GM19452 (cell line): ENCODE measurements at regions not wholly inside any gene's neighbourhood (a gene's known extent, or its start where the extent isn't known, plus 50 kb on each side); places are given as distances from the start of the nearest gene placed in this dataset.
"Not testable (repeated sequence)": the region's sequence is repeated elsewhere in the genome, so short reads cannot be mapped to it uniquely, and the experiment has no call there.

Experiments used
- ATAC-seq: cut with Tn5 transposase; IDR thresholded peaks from one replicate; pipeline ENCODE4 v1.9.1; 2021; ENCODE audit not compliant: unreplicated experiment

- ATAC-seq: no peak
Observed at GRCh38 chr2:23029951-23030350, 355.0 kb upstream of the KLHL29 start.

DNA sequence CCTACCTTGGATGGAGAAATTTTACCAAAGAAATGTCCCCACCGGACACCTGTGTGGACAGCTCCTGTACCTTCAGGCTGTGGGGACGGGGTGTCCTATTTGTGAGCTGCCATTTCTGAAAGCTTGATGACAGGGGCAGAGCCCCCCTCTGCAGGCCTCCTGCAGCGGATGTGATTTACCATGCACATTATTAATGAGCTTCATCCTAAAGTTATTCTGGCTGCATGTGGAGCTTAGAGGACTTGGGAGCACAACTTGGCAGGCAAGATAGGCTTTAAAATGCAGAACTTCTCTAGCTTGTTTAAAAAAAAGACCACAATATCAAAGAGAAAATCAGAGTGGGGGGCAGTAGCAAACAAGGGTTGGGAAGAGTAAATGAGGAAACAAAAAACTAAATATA is 350.0 kb upstream of the KLHL29 start:
- no peak for ATAC-seq

GRCh38 chr2:23036629-23037028 is 348.4 kb upstream of the KLHL29 start:
- no peak for ATAC-seq

DNA sequence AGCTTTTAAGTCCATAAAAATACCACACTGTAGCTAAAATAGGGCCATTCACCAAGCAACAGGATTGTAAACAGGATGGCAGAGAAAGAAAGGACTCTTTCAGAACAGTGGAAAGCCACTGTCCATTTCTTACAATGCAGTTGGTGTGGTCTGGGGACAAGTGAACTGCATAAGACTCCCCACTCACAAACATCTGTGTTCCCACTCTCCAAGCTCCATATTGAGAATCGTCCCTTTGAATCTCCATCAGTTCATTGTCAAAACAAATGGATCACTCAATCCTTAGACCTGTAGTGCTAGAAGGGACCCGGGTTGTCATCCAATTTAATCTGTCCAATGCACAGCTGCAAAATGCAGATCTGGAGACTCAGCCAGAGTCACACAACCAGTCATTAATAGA is 347.4 kb upstream of the KLHL29 start:
- ATAC-seq: no peak

- ATAC-seq: no peak
Observed at GRCh38 chr2:23041443-23041842, 343.5 kb upstream of the KLHL29 start.

- ATAC-seq: no peak
Observed at GRCh38 chr2:23042216-23042906, 342.6 kb upstream of the KLHL29 start.

GRCh38 chr2:23050388-23050787 is 334.6 kb upstream of the KLHL29 start:
- ATAC-seq: no peak

GRCh38 chr2:23053601-23054000 is 331.4 kb upstream of the KLHL29 start:
- no peak for ATAC-seq

DNA sequence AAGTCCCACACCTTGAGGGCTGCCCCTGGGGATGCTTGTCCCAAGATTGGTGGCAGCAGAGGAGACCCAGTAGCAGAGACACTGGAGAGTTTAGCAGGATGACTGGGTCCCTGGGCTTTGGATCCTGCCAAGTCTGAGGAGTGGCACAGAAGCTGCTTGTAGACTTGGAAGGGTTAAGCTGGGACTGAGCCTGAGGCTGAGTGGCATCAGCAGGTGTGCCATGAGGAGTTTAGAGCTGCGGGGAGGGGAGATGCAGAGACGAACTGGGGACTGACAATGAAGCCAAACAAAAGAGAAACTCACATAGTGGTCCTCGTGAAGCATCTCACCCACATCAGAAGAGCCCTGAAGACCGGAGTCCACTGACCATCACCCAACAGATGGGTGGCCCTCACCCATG is 329.7 kb upstream of the KLHL29 start:
- no peak for ATAC-seq

GRCh38 chr2:23056846-23057245 is 328.1 kb upstream of the KLHL29 start:
- not testable (repeated sequence) for ATAC-seq

GRCh38 chr2:23058435-23058834 is 326.5 kb upstream of the KLHL29 start:
- ATAC-seq: no peak

GRCh38 chr2:23065210-23065609 is 319.8 kb upstream of the KLHL29 start:
- ATAC-seq: no peak

DNA sequence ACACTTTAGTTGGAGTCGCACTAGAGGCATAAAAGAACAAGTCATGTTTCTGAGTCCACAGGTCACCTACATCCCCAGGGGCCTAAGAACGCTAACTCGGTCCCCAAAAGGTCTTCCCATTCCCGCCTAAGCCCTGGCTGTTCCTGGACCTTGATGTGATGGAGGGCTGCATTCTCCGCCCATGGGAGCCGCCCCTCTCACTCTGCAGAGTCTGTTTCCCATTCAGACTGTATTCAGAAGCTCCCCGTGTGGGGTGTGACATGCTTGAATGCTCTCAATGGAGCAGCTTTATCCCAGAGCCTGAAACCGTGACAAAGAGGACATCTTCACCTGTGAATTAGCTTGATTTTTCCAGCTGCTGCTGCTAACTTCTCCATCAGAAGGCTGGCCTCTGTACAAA is 319.0 kb upstream of the KLHL29 start:
- no peak for ATAC-seq

GRCh38 chr2:23066686-23067085 is 318.3 kb upstream of the KLHL29 start:
- no peak for ATAC-seq

GRCh38 chr2:23069156-23069555 is 315.8 kb upstream of the KLHL29 start:
- no peak for ATAC-seq

DNA sequence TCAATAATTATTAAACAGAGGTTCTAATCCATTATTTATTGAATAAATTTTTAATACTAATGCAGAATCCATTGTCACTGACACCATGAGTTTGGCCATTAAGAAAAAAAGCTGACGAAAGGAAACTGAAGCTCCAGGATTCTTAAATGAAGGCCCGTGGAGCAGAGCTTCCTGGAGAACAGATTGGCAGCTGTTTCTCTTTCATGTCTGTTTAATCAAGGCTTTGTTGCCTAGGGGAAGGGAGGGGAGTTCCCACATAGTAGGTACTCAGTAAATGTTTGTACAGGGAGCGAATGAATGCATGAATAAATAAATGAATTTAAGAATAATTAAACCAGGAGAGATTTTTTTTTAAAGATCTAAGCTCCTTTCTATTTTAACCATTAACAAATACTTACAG is 315.1 kb upstream of the KLHL29 start:
- no peak for ATAC-seq

- no peak for ATAC-seq
Observed at GRCh38 chr2:23073056-23073455, 311.9 kb upstream of the KLHL29 start.

- no peak for ATAC-seq
Observed at GRCh38 chr2:23073671-23074070, 311.3 kb upstream of the KLHL29 start.

DNA sequence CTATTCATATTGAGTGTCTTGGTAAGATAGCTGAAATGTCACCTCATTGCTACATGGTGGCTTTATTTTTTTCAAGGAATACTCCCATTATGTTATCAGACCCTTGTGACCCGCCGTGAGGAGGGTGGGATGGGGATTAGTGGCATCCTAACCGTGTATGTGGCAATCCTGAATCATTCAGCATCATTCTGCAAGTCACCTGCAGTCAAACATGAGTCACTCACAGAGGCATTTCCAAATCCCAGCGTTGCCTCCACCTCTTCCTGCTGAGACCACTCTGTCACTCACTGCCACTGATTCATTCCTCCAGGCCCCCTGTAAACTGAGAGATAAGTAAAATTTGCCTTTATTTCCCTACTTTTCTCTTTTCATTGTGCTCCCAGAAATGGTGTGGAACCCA is 307.4 kb upstream of the KLHL29 start:
- no peak for ATAC-seq

DNA sequence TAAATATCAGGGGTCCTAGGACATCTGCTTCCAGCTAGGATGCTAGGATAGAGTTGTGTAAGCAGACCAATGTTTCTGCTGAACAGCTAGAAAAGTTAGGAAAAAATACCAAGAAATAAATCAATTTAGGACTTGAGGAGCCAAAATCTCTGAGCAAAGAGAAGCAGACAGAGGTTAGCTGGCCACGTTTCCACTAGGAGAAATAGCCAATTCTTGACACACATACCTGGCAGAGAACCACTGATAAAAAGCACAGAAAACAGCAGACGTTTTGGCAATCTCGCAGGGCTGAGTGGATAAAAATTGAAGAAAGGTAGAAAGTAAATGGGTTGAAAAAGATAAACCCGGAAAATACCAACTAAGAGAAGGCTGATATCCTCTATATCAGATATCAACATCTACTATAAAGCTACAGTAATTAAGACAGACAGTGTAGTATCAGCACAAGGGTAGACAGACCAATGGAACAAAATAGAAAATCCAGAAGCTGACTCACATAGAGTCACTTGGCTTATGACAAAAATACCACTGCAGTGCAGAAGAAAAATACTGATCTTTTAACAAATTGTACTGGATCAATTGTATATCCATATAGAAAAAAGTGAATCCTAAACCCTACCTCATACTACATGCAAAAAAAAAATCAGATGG is 306.1 kb upstream of the KLHL29 start:
- ATAC-seq: no peak

DNA sequence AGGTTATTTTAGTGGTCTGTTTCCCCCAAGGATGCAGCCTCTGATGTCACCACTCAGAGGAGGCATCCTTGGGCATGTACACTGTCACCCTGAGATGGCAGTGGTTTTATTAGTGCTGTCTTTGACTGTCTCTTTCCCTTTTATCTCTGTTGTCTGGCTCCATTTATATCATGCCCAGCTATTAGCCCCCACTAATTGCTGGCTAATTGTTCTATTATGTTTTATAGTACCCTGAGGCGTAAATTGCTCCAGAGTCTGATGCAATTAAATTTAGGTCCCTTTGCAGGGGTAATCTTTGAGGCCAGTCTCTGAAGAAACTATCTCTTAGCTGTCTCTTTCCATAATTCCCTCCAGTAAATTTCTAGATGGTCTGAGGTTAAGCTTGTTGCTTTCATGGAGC is 301.0 kb upstream of the KLHL29 start:
- ATAC-seq: no peak

- ATAC-seq: no peak
Observed at GRCh38 chr2:23091019-23091418, 294.0 kb upstream of the KLHL29 start.

- no peak for ATAC-seq
Observed at GRCh38 chr2:23091900-23092299, 293.1 kb upstream of the KLHL29 start.
